WI38 (cell line): ENCODE measurements at regions not wholly inside any gene's neighbourhood (a gene's known extent, or its start where the extent isn't known, plus 50 kb on each side); places are given as distances from the start of the nearest gene placed in this dataset.

ENCODE experiments used
- H3K4me3 ChIP-seq: 2 replicates; pipeline ENCODE4 v1.5.1; 2011; ENCODE audit warnings: low read depth, mild to moderate bottlenecking, control low read depth, low read length
- TF ChIP-seq, protein P1 (sequence below): IDR thresholded peaks from 2 replicates; pipeline ENCODE4 v1.5.1; 2012; ENCODE audit warnings: low read depth, mild to moderate bottlenecking, control low read depth, low read length

DNA sequence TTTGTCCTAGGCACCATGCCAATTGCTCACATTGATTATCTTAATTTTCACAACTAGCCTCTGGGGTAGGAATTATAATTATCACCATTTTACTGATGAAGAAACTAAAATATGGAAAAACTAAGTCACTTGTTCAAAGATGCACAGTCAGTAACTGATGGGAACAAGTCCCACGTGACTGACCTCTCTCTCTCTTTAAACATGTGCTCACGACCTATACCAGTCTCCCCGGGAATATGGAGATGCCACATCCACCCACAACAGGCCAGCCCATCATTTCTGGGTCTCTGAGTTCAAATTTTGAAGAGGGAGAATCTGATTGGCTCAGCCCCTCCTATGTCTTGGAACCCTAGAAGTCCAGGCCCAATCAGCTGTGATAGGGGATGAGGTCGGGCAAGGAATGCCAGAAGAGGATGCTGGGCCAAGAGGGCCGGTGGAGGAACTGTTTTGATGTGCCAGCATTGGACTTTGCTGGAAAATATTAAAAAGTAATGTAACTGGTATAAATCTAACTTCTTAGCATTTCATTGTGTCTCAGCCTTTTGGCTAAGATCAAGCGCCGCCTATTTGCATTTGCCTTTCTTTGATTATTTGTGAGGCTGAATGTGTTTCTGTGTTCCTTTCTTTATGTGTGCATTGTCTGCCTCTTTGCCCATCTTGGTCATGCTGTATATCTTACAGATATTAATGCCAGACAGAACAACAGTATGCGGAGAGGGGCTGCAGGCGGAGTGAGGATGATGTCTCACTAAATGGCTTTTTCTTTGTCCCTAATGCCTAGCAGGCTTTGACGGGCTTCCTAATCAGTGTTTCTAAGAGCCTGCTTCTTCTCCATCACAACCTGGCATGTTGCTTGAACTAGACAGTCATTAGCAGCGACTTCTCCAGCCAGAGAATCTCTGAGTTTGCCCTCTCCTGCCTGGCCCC, 126.6 kb downstream of the VEGFA start:
- no peak overlapping the region for H3K4me3 ChIP-seq
- TF ChIP-seq, protein P1, sequence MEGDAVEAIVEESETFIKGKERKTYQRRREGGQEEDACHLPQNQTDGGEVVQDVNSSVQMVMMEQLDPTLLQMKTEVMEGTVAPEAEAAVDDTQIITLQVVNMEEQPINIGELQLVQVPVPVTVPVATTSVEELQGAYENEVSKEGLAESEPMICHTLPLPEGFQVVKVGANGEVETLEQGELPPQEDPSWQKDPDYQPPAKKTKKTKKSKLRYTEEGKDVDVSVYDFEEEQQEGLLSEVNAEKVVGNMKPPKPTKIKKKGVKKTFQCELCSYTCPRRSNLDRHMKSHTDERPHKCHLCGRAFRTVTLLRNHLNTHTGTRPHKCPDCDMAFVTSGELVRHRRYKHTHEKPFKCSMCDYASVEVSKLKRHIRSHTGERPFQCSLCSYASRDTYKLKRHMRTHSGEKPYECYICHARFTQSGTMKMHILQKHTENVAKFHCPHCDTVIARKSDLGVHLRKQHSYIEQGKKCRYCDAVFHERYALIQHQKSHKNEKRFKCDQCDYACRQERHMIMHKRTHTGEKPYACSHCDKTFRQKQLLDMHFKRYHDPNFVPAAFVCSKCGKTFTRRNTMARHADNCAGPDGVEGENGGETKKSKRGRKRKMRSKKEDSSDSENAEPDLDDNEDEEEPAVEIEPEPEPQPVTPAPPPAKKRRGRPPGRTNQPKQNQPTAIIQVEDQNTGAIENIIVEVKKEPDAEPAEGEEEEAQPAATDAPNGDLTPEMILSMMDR: no peak

DNA sequence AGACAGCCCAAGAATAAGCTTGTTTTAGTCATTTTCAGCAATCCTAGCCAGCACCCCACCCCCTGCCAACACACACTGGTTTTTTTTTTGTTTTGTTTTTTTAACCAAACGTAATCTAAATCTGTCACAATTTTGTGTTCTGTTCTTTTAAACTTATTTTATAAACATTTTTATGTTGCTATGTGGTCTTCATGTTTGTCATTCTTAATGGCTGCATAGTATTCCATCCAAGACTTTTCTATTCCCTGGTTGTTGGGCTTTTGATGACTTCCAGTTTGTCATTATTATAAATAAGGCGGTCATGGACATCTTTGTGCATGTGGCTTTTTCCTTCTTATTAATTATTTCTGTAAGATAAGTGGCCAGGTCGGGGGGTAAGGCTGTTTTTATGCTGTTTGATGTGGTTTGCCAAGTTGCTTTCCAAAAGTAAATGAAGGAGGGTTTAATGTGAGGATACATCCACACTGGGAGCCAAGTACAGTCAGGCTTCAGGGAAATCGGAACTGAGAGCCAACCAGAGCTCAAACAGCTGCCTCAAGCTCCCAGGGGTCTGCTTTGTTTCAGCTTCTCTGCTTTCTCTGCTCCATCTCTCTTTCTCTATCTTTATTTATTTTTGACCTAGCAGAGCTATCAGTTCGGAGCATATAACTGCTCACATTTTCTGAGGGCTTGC, 125.8 kb downstream of the VEGFA start:
- H3K4me3 ChIP-seq: no peak overlapping the region
- TF ChIP-seq, protein P1: no peak

DNA sequence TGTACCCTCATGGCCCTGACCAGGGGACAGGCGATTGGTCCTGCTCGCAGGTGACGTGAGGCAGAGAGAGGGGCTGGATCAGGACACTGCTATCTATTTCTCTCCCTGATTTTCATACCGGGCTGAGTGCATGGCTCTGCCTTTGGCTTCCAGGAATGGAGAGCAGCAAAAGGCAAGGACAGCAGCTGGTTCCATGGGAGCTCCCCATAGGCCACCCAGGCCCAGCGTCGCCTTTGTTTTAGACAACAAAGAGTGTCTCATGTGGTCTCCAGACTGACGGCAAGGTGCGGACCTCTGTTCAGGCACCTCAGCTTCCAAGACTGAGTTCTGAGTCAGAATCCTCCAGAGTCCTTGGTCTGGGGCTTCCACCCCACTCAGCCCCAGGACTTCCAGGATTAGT, 123.1 kb downstream of the VEGFA start:
- TF ChIP-seq, protein P1: no peak
- H3K4me3 ChIP-seq: no peak overlapping the region

DNA sequence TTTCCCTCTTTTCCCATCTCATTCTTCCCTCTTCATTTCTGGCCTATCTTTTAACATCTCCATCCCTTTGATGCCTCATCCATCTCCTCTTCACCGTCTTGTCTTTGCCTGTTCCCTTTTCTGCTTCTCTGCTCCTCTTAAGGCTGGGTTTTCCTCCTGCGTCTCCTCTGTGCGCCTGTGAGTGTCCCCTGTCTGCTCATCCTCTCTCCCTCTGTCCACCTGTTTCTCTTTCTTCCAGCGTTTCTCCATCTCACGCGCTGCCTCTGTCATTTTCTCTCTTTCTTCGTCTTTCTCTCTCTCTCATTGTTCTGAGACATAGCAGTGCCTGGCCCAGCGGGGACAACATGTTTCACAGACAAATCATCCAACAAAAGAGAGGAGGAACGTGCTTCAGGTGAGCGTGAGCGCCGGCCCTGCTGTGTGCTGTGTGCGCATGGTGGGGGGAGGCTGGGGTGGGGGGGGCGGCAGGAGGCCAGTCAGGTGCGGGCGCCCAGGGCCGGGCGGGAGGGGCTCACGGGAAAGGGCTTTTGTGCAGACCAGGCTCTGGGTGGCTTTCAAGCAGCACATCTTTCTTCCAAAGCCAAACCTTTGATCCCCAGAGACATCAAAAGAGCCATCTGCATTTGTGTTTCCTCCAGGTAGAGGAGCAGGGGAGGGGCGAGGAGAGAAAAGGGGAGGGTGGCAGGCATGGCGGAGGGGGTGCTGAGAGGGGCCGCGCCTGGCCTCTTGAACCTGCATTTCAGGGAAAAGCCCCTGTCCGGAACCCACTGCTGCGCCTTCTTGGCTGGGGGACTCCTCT, 121.3 kb downstream of the VEGFA start:
- H3K4me3 ChIP-seq: no peak overlapping the region

DNA sequence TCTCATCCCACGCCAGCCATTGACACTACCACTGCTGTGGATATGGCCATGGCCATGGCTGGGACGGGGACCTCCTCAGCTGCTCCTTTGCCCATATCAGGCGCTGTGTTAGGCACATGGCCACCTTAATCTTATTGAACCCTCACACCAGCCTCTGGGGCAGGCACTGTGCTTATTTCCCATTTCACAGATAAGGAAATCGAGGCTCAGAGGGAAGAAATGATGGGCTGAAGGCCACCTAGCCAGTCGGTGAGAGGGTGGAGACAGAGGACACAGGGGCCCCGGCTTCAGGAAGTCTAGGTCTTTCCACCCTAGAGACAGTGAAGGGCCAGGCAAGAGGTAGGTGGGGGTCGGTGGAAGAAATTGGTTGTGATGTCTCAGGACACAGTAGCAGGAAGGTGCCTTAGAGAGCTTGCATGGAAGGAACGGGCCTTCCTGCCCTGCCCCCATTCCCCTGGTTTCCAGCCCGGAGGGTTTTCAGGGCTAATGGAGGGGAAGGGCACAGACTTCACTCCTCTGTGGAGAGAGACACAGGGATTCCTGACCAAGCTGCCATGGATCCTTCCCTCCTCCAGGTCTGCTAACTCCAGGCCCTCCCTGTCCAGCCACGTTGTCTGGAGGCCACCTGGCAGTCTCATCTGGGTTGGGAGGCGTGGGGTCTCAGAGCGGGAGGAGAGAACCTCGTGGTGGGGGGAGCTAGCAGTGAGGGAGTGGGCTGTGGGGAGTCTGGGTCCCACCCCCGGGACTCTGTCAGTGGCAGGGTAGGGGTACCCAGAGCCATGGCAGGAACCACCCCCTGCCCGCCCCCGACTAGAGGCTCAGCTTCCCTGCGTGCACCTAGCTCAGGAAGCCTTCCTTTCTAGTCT, 120.4 kb downstream of the VEGFA start:
- TF ChIP-seq, protein P1: no peak
- H3K4me3 ChIP-seq: no peak overlapping the region

More for the DNA sequence above, 121.3 kb downstream of the VEGFA start:
- TF ChIP-seq, protein P1: no peak

DNA sequence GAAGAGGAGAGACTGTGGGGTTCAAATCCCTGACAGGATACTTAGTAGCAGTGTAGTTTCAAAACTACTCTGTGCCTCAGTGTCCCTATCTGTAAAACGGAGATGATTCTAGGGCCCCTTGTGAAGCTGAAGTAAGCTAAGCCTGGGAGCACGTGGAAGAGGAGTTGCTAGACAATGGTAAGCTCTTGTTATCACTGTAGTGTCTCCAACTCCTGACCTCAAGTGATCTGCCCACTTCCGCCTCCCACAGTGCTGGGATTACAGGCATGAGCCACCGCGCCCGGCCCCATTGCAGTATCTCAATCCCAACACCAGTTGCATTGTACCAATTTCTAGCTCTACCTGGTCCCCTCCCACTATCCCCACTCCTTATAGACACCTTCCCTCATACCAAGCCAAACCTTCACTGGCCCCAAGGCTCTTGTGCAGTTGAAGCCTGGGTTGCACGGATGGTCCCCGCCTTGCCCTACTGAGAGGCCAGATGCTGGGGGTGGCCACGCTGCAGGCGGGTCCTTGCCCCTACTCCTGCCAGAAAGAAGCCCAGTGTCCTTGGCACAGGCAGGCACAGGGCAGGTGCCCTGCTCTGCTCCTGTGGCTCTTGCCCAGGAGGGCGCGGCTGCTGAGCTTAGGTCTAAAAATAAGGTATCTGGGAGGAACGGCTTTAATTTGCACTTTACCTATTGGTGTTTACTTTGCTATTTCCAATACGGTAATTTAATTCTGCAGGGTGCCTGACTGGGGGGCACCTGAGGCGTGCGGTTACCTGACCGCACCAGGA, 118.1 kb downstream of the VEGFA start:
- H3K4me3 ChIP-seq: no peak overlapping the region
- TF ChIP-seq, protein P1: no peak
